ENCODE measurements at regions not wholly inside any gene's neighbourhood (a gene's known extent, or its start where the extent isn't known, plus 50 kb on each side); places are given as distances from the start of the nearest gene placed in this dataset.

DNA sequence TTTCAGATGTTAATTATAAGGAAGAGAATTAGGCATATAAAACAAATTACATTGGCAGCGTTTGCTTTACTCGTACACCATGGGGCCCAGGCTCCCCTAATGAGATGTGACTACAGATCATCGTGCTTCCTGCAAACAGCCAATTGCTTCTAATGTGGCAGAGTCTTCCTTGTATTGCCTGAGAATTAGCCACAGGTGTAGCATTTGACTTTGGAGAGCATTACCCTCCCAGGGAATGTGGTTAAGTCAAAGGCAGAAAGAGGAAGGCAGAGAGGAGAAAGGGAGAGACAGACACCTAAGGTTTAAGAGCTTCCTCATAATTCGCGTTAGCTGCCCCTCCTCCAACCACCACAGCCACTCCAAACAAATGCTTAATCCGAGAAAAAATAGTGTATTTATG is 97.0 kb downstream of the MID1IP1 start:
- TF ChIP-seq CTCF (IDR thresholded peaks at IDR 0.05 in 8 of 11, conservative IDR thresholded peaks at IDR 0.05 in 3 of 11): no peak
- no peak for TF ChIP-seq POLR2AphosphoS5 (IDR thresholded peaks at IDR 0.05)

Measured in spleen (tissue), 7 donors.